ENCODE measurements at regions not wholly inside any gene's neighbourhood (a gene's known extent, or its start where the extent isn't known, plus 50 kb on each side); places are given as distances from the start of the nearest gene placed in this dataset.
"Not testable (repeated sequence)": the region's sequence is repeated elsewhere in the genome, so short reads cannot be mapped to it uniquely, and the experiment has no call there.

DNA sequence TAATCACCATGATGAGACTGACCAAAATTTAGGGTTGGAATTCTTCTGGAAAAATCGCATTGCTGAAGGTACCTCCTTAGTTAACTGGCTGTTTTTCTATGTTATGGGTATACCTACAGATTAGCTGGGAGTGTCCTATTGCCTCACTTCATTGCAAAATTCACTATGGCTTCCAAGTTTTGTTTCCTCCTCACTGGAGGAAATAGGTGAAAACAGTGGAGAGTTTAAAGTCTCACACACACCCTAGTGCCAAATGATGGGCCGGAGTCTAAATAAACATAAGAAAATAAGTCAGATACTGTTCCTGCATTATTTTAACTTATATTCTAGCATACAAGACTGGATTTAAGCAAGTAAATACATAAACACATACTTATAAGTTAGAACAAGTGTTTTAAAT is 98.2 kb downstream of the AHR start:
- DNase-seq (ENCODE audit: low spot score), result no peak

GRCh38 chr7:17401791-17402627 is 103.6 kb downstream of the AHR start:
- no peak for DNase-seq (ENCODE audit: low spot score)

GRCh38 chr7:17402628-17403278 is 104.3 kb downstream of the AHR start:
- no peak for DNase-seq (ENCODE audit: low spot score)

GRCh38 chr7:17404006-17404405 is 105.6 kb downstream of the AHR start:
- no peak for DNase-seq (ENCODE audit: low spot score)

GRCh38 chr7:17405786-17406185 is 107.3 kb downstream of the AHR start:
- DNase-seq (ENCODE audit: low spot score), result no peak

- no peak for DNase-seq (ENCODE audit: low spot score)
Measured at GRCh38 chr7:17406738-17407137, 108.3 kb downstream of the AHR start.

DNA sequence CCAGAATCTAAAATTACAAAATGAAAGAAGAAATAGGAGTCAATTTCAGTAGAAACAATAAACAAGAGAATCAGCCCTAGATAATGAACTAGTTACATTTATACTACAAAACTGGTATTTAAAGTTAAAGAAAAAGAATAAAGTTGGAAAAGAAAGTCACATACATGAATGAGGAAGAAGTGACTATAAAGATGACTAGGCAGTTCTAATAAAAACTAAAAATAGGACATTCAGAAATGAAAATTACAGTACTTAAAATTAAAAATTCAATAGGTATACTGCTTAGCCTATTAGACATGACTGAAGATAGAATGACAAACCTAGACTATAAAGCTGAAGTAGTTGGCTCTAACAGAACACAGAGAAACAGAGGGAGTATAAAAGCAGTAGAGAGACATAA is 108.8 kb downstream of the AHR start:
- DNase-seq (ENCODE audit: low spot score), result no peak

DNA sequence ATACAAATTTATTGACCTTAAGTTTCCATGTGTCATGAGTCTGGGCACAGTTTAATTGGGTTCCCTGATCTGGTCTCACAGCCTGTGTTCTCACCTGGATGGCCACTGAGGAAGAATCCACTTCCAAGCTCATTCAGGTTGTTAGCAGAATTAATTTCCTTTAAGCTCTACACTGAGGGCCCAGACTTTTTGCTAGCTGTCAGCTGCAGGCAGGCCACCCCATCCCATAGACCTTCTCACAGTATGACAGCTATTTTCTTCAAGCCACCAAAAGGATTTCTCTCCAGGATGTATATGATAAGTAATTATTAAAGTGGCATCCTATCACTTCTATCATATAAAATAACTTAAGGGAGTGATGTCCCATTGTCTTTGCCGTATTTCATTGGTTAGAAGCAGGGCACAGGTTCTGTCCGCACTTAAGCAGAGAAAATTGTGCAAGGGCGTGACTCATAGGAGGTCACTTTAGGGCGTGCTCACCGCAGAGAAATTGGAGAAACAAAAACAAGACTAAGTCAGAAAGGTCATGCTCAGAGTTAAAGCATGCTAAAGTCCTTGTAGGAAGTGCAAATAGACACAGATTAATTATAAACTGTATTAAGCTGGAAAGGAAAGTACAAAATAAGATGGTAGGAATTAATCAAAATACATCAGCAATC is 109.9 kb downstream of the AHR start:
- peak; percentile 85 for DNase-seq (ENCODE audit: low spot score)

GRCh38 chr7:17408904-17409290 is 110.4 kb downstream of the AHR start:
- no peak for DNase-seq (ENCODE audit: low spot score)

GRCh38 chr7:17411922-17412321 is 113.5 kb downstream of the AHR start:
- DNase-seq (ENCODE audit: low spot score), result no peak

- no peak for DNase-seq (ENCODE audit: low spot score)
Measured at GRCh38 chr7:17412883-17413282, 114.4 kb downstream of the AHR start.

DNA sequence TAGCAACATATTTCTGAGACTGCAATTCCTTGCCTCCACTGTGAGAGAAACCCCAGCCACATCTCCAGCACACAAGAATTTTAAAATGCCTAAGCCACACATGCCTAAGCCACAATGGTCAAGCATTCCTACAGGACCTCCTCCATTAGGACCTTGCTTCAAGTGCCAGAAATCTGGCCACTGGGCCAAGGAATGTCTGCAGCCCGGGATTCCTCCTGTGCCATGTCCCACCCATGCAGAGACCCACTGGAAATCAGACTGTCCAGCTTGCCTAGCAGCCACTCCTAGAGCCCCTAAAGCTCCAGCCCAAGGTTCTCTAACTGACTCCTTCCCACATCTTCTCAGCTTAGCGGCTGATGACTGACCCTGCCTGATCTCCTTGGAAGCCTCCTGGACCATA is 117.5 kb downstream of the AHR start:
- no peak for DNase-seq (ENCODE audit: low spot score)

DNA sequence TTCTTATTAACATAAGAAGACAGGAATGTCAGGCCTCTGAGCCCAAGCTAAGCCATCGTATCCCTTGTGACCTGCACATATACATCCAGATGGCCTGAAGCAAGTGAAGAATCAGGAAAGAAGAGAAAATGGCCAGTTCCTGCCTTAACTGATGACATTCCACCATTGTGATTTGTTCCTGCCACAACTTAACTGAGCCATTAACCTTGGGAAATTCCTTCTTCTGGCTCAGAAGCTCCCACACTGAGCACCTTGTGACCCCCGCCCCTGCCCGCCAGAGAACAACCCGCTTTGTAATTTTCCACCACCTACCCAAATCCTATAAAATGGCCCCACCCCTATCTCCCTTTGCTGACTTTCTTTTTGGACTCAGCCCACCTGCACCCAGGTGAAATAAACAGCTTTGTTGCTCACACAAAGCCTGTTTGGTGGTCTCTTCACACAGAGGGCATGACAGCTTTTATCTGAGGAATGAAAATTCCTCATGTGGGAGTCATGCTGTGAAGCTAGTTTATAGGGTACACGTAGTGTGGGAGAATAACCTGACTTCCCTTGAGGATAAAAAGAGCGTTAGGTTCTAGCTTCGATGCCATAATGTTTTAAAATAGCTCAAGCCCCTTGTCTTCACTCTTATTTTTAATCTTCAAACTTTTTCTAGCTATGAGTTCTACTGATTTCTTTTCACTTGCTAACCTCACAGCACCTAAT is 122.0 kb downstream of the AHR start:
- not testable (repeated sequence) for DNase-seq (ENCODE audit: low spot score)

- no peak for DNase-seq (ENCODE audit: low spot score)
Measured at GRCh38 chr7:17421941-17422340, 123.5 kb downstream of the AHR start.

- DNase-seq (ENCODE audit: low spot score), result no peak
Measured at GRCh38 chr7:17422966-17423365, 124.5 kb downstream of the AHR start.

DNA sequence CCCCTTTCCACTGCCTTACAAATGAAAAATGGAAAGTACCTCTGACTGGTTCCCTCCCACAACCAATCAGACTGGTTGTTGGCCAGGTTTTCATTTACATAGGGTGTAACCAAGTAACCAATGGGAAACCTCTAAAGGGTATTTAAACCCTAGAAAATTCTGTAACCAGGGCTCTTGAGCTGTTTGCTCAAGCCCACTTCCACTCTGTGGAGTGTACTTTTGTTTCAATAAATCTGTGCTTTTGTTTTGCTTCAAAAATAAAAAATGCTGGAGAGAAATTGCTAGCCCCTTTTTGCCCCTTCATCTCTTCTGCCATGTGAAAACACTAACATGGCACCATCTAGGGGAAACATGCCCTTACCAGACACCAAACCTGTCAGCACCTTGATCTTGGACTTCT is 129.5 kb downstream of the AHR start:
- DNase-seq (ENCODE audit: low spot score), result no peak

GRCh38 chr7:17429579-17429978 is 131.1 kb downstream of the AHR start:
- DNase-seq (ENCODE audit: low spot score), result no peak

GRCh38 chr7:17432793-17433192 is 134.3 kb downstream of the AHR start:
- no peak for DNase-seq (ENCODE audit: low spot score)

DNA sequence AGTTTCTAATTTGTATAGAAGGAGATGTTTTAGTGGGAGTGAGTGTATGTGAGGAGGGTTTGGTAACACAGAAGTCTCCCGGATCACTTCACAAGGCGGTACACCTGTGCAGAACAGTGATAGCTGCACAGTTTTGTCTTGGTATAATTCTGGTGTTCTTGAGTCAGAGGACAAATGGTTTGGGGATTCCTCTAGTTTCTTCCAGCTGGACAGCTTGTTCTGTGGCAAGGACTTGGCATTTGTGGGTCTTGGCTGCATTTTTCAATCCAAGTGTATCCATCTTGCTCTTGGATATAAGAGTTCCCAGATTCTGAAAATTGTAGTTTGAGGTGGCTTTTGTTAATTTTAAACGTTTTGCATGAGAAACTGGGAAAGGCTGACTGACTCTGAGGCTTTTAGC is 135.7 kb downstream of the AHR start:
- DNase-seq (ENCODE audit: low spot score), result no peak

DNA sequence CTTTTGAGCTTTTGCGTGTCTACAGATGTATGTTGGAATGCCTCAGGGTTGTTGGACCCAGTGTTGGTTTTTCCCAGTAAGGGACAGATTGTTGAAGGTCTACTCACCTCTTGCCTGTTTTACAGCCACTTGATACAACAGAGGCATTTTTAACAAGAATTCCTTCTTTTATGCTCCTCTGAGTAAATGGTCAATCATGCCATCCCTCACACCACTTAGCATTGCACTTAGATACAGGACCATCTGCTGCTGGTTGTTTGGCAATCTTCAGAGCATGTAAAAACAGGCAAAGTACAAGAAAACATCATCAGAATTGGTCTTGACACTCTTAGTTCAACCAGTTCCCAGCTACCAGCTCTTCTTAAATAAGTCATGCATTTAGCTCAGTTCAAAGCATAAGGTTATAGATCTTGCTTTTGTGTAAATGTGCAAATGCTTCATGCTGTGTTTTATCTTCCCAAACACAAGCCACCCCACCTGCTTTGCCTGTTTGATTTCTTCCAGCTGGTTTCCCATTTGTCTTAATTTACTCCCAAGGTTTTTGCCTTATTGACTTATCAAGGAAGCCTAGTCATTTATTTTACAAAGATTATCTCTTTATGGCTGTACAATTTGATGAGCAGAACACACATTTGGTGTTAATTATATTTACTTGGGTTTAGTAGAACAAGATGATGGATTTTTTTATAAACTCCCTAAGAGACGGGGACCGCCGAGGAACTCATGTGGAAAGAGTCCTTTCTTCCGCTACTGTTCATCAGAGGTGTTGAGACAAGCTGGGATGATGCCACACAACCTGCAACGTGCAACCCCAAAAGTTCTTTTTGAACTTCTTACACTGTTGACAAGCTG is 136.6 kb downstream of the AHR start:
- DNase-seq (ENCODE audit: low spot score), result no peak

DNA sequence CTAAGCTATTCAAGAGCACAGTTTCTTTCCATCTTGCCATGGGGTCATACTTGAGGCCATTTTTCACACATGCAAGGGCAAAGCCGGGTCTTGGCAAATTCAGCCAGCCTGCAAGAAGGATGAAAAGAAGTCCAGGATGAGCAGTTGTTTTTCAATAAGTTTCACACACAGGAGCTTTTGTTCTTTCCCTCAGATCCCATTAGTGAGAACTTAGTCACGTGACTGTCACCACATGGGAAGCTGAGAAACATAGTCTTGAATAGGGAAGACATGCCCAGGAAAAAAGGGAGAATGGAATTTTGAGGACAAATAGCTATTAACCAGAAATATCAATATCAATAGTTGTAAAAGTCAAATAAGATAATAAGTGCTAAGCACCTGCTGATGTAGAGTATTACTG is 137.7 kb downstream of the AHR start:
- DNase-seq (ENCODE audit: low spot score), result no peak
